GM12891 (cell line): ENCODE measurements at regions not wholly inside any gene's neighbourhood (a gene's known extent, or its start where the extent isn't known, plus 50 kb on each side); places are given as distances from the start of the nearest gene placed in this dataset.

ENCODE experiments used
- PAX5 ChIP-seq: IDR thresholded peaks from 2 replicates; pipeline ENCODE4 v1.6.1; 2011; ENCODE audit warnings: low read length, moderate library complexity, mild to moderate bottlenecking; ENCODE audit not compliant: insufficient read depth, severe bottlenecking
- POLR2A ChIP-seq: IDR thresholded peaks from 2 replicates; pipeline ENCODE4 v1.6.1; 2011; ENCODE audit warnings: low read depth, low read length, control low read depth
- POLR2AphosphoS5 ChIP-seq: IDR thresholded peaks from 2 replicates; pipeline ENCODE4 v1.6.1; 2011; ENCODE audit warnings: low read depth, low read length, control low read depth
- POU2F2 ChIP-seq: IDR thresholded peaks from 2 replicates; pipeline ENCODE4 v1.6.1; 2011; ENCODE audit warnings: low read depth, mild to moderate bottlenecking, control low read depth, low read length, moderate library complexity
- TAF1 ChIP-seq: IDR thresholded peaks from 2 replicates; pipeline ENCODE4 v1.6.1; 2011; ENCODE audit warnings: low read depth, low read length, control low read depth

GRCh38 chr11:121887569-121887968, 228.4 kb downstream of the BLID start:
- TF ChIP-seq POLR2AphosphoS5 = no peak
- TF ChIP-seq POLR2A = no peak
- TF ChIP-seq TAF1 = no peak
- no peak for TF ChIP-seq POU2F2
- no peak for TF ChIP-seq PAX5
